GM21381 (cell line): ENCODE measurements at regions not wholly inside any gene's neighbourhood (a gene's known extent, or its start where the extent isn't known, plus 50 kb on each side); places are given as distances from the start of the nearest gene placed in this dataset.
"Not testable (repeated sequence)": the region's sequence is repeated elsewhere in the genome, so short reads cannot be mapped to it uniquely, and the experiment has no call there.

ENCODE experiments used
- ATAC-seq: cut with Tn5 transposase; IDR thresholded peaks from one replicate; pipeline ENCODE4 v1.9.1; 2021; ENCODE audit warnings: mild to moderate bottlenecking, moderate library complexity; ENCODE audit not compliant: unreplicated experiment

DNA sequence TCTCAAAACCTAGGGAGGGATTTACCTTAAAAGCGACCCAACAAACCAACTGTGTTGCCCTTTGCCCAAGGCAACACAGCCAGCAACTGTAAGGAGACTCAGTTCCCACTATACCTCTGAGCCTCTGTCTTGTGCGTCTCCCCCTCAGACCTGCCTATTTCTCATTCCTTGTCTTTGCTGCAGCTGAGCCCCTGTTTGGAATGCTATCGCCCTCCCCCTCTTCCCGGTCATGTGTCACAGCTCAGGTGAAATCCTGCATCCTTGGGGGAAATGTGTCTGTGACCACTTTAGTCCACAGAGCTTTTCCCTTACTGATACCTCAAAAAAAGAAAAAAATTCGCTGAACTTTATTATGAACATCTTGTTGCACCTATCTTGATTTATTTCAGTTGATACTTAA is 52.0 kb upstream of the LRIG1 start:
- ATAC-seq = no peak

DNA sequence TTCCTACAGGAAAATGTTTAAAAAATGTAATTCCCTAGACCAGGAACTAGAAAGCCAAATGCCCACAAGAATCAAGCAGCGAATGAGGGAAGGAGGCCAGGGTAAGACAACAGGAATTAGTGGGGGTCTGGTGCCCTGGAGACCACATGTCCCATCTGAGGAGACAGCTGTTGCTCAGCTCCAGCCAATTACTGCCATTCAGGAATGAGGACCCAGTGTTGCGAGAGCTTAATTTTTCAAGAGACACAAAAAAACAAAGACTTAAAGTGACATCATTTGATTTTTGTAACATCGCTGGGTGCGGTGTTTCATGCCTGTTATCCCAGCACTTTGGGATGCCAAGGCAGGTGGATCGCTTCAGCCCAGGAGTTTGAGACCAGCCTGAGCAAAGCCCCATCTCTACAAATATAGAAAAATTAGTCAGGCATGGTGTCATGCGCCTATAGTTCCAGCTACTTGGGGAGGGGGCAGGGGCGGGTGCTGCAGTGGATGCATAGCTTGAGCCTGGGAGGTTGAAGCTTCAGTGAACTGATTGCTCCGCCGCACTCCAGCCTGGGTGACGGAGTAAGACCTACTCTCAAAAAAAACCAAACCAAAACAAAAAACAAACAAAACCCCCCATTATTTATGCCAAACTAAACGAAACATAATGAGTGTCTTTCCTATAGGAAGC is 52.8 kb upstream of the LRIG1 start:
- ATAC-seq = no peak

DNA sequence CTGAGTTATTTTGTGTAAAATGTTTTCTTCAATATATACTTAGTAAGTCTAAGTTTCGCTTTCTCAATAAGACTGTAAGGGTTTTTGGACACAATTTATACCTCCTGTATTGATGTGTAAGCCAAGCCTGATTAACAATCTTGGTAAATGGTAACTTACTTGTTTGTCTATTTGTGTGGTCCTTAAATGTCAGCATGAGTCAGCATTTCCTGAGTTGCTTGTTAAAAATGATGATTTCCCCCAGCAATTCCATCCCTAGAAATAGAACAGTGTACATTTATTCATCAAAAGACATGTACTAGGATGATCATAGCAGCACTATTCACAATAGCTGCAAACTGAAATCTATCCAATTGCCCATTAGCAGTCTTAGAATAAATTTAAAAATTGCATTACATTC is 53.4 kb upstream of the LRIG1 start:
- no peak for ATAC-seq

DNA sequence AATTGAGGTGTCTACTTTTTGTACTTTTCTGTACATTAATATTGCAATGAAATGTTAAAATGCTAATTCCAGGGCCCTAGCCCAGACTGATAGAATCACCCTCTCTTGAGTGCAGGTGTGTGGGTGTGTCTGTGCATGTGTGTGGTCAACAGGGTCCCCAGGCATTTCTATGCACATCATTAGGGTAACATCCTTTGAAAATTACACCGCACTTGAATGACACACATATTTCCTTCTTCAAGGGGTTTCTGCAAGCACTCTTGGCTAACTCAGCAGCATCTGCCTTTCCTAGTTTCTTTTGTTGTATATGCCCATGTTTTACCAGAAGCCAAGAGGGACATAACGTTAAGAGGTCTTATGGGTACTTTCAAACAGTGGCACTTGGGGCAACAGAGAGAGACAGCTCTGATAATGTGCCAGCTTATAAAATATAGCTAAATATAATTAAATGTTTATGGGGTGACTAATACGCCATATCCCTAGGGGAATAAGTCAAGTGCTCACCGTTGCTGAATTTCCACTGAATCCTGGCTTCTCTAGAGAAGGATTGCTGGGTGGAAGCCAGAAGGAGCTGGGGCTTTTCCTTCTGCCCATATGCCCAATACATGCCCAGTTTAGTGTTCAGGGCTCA is 54.5 kb upstream of the LRIG1 start:
- ATAC-seq = no peak

DNA sequence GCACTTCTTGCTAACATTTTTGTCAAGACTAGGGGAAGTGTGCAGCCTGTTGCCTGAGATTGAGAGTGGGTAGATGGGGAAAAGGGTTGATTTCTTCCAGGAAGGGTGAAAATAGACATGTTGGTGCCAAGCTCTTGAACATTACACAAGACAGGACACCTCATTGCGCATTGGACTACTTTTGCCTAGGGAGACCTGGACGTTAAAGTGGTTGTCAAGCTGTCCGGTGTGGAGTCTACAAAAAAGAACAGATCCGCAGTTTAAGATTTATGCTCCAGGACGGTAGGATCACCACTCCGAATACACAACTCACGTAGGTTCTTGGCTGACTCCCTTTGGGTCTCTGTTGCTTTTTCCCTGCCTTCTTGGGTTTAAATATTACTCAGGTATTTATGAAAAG is 56.3 kb upstream of the LRIG1 start:
- no peak for ATAC-seq

DNA sequence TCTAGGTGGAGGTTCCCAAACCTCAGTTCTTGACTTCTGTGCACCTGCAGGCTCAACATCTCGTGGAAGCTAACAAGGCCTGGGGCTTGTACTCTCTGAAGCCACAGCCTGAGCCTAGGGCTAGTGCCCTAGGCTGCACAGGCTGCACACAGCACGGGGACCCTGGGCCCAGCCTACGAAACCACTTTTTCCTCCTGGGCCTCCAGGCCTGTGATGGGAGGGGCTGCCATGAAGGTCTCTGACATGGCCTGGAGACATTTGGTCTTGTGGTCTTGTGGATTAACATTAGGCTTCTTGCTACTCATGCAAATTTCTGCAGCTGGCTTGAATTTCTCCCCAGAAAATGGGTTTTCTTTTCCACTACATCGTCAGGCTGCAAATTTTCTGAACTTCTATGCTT is 59.1 kb upstream of the LRIG1 start:
- ATAC-seq = not testable (repeated sequence)

DNA sequence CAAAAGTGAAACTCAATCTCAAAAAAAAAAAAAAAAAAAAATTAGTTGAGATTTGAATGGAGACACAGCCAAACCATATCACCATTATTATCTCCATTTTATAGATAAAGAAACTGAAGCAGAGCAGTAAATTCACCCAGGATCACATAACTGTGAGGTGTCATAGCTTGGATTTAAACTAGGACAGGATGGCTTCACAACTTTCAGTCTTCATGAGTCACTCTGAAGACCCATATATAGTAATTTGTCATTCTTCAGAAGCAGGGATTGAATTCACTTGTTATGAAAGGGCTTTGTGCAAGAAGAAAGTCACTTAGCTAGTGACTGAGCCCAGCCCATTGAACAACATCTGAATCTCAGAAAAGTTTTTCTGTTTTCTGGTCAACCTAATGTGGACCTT is 60.5 kb upstream of the LRIG1 start:
- no peak for ATAC-seq

DNA sequence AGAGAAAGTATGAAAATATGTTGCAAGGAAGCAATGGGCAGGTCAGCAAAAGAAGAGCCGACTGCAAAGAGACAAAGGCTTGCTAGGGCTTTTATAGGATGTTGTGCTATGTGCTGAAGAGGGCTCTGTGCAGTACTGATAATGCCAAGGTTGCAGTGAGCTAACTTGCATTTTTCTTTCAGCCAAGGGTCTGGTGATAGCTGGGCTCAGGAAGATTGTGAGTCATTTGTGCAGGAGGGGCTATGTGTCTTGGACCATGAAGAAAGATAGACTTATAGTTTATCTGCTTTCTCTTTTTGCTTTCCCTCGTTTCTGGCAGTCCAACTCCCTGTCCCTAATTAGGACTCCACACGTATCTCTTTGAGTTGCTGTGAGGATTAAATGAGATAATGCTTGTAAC is 64.5 kb upstream of the LRIG1 start:
- ATAC-seq = no peak

DNA sequence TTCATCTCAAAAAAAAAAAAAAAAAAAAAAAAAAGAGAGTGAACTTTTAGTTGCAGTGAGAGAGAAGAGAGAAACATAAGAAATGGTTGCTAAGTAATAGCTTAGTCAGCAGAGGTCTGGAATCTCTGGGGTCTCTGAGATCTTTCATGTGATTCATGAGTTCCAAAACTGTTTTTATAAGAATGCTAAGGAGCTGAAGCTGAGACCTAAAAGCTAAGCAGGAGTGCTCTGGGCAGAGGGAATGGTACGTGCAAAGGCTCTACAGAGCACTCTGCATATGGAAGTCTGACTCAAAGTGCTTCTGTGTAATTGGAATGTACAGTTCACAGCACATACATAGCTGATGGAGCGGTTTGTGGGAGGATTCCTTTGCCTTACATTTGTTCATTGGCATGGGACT is 66.3 kb upstream of the LRIG1 start:
- ATAC-seq = no peak

DNA sequence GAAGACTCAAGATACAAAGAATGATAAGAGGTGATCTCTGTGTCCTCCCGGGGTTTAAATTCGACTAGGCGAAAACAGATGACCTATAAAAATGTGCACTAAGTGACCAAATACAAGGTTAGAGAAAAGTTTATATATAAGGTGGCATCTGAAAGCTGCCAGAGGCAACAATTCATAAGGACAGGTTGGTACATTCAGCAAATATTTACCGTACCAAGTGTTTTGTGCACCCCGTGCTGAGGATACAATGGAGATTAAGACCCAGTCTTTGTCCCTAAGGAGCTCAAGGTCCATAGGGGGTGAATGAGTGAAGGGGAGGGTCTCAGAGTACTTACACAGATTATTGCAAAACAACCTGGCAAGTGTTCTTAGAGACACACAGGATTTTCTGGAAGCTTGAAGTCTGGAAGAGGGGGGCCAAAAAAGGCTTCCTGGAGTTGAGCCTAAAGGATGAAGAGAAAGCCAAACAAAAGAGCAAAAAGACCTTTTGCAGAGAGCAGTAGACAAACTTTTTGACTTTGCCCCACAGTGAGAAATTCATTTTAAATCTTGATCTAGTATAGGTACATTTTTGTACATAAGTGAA is 71.4 kb upstream of the LRIG1 start:
- no peak for ATAC-seq

DNA sequence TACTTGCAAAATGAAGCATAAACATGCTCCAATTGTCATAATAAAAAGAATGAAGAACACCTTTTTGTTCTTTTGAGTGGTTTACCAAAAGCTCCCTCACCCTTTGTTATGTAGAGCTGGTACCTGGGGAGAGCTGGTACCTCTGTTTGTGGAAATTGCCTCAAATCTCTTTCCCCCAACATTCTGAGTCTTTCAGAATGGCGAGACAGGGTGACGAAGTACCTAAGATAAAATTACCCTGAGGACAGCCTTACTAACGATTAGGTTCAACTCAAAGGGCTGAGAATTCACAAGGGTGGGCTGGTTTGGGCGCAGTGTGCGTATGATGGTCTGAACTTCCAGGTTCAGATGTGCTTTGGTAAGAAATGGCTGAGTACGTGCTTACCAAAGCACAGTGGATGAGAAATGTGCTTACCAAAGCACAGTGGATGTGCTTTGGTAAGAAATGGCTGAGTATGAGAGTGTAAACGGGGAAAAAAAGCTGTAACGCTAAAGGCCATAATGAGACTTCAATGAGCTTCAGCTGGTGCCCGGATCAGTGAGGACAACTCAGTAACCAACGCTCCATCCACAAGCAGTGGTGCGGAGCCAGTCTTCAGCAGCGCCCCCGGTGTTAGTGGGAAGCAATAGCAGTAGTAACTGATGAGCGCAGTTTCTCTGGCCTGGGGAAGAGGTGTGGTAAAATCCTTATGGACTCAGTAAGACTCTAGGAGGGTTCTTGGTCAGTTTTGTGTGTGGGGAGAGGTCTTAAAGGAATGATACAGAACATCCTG is 72.3 kb upstream of the LRIG1 start:
- ATAC-seq = no peak

DNA sequence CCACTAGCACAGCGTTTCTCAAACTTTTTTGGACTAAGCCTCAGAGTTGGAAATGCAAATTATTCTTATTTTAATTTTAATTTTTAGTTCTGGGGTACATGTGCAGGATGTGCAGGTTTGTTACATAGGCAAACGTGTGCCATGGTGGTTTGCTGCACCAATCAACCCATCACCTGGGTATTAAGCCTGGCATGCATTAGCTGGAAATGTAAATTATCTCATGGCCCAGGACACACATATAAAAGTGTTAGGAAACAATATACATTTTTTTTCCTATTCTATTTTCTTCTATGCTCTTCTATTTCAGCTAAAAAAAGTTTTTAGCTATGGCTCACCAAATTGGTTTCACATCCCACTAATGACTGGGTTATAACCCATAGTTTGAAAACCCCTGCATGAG is 73.3 kb upstream of the LRIG1 start:
- ATAC-seq = no peak

DNA sequence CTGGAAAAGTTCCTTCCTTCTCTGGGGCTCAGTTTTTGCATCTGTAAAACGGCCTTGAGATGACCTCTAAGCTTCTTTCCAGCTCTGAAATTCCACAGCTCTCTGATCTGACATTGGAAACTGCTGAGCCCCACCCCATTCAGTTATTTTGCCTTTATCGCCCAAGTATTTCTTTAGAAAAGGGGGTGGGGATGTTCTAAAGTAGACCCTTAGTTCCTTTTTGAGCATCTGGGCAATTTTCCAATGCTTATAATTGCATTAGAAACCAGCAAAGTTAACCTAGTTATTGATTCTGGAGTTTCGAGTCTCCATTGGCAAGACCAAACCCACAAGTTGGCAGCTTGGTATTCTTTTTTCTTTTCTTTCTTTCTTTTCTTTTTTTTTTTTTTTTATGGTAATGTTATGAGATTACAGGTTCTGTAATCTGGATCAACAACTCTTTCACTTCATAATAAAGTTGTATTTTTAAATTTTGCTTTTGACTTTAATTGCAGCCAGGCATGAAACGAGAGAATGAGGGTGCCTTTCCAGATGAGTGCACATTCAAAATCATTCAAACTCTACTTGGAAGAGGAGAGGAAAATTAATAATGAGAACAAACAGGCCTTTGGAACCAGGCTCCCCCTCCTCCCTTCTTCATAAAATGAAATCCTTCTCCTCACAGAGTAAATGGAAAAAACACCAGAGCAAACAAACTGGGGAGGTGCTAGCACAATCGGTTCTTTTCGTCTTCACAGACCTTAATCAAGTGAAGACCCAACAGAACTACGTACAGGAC is 76.8 kb upstream of the LRIG1 start:
- no peak for ATAC-seq

DNA sequence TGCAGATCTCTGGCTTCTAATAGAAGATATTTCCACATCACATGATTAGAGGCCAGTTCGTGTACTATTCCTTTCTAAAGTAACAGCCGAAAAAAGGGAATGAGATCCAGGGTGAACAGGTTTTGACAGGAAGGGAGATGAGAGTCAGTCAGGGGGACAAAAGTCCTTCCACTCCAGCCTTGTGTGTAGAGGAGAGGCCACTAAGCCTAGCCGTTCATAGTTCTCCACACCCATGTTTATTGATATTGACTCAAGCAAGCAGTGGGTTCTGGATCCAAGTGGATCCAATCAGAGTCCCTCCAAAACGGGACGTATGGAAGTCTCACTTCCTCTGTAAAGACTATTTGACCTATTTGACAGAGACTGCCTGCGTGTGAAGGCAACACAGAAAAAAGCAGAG is 80.4 kb upstream of the LRIG1 start:
- no peak for ATAC-seq

DNA sequence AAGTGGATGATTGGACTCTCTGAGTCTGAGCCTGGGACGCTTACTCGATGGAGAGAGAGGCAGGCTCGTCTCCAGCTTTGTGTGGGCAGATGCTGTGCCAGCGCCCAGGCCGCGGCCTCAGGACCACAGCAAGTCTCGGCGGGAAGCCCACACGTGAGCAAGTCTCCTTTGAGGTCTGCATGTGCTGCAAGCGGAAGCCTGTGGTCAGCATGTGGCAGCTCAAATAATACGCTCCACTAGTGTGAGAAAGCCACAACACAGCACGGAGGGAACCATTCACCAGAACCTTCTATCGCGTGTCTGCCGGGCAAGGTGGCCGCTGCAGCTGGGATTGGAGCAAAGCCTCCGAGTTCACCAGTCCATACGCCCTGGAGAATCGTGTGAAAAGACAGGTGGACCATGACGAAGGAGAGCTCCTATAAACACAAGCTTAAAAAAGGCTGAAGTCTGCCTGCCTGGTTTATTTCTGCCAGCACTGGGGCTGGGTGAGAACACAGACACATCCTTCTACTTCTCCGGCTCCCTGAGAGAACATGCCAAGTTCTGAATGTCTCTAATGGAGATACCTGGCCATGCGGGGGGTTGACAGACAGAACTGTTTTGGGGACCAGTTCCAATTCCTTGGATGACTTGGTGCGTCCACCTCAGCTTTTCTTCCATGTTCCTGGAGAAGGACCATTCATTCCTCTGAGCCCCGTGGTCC is 82.0 kb upstream of the LRIG1 start:
- ATAC-seq = peak; percentile 96

DNA sequence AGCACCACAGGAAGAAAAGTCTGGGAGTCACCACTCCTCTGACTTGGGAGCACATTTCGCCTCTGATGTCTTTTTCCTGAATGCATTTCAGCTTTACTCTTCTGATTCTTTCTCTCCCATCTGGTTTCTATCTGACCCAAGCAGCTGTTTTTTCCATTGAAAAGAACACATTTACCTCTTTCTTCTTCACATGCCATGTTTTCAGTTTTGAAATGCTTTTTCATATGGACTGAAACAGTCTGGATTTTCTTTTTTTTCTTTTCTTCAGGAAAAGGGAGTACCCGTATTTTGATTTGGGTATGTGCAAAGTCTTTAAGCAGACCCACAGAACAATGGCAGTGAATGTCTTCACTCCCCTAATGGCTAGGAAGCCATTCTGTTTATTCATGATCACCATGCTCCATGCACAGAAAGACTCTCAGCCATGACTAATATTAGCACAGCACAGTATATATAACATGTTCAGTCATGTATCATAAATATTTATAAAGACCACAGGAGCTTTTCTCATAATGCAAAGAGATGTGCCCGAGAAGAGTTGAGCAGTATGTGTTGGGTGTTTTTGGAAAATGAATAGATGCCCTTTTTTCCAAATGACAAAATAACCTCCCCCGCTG is 82.7 kb upstream of the LRIG1 start:
- no peak for ATAC-seq

DNA sequence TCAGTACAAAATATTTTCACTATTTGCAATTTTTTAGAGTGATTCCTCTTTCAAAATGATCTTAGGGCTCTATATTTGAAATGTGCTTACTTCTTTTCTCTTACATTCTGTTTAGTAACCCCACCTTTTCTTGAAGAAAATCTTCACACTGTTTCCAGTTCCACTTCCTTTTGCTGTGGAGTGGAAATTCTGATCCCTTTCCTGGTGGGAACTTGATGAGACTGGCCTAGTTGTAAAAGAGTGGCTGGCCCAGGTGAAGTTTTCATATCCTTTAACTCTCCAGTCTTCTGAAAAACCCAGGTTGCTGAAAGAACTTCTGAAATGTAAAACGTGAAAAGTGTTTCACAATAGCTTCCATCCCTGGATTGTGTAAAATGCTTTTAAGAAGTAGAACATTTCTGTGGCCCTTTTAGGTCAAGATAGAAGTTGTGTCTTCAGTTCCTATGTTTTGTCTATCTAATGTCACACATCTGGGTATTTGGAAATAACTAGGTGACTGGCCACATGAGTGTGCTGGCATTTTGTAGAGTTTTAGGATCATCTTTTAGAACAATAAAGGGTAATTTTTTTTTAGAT is 84.8 kb upstream of the LRIG1 start:
- ATAC-seq = no peak

DNA sequence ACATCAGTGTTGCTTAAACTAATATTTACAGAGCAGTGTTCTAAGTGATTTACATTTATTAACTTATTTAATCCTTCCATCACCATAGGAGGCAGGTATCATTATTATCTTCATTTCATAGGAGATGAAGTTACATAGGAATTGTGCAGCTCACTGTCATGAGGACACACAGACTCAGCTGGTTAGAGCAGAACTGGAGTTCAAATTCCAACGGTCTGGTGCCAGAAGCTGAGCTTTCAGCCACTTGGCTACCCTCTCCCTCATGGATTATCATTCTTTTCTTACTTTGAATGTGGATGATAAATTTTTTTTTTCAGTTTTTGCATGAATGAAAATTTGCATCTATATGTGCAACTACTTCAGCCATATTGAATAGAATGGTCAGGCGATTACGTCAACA is 86.0 kb upstream of the LRIG1 start:
- no peak for ATAC-seq

DNA sequence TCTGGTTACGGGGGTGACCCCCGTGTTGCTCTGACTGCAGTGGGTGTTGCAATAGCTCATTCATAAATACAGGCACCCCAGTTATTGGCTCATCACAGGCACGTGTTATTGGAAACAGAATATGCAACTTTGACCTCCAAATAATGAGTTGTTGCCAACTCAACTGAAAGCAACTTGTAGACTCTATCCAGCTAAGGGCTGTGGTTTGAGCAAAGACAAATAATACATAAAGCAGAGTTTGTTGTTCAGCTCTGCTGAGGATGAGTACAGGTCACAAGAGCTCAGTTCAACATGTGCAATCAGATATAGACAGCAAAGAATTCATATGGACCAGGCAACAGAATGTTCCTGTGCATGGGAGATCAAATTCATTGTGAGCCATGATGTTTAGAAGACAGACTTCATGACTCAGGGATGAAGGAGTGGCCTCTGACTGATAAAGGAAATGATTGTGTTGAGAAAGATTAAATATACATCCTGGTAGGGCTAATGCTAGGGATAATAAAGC is 87.6 kb upstream of the LRIG1 start:
- ATAC-seq = no peak
